C4-2B (cell line): ENCODE measurements at regions not wholly inside any gene's neighbourhood (a gene's known extent, or its start where the extent isn't known, plus 50 kb on each side); places are given as distances from the start of the nearest gene placed in this dataset.

ENCODE experiments used
- H3K27ac ChIP-seq: fragments of 450-650 bp; 2 replicates; pipeline ENCODE4 v1.5.1; 2017
- CTCF ChIP-seq: fragments of 450-650 bp; conservative IDR thresholded peaks from 2 replicates; pipeline ENCODE4 v1.5.1; 2017; ENCODE audit warnings: mild to moderate bottlenecking
- ZFX ChIP-seq: fragments of 450-650 bp; IDR thresholded peaks from 2 replicates; pipeline ENCODE4 v1.6.1; 2017

DNA sequence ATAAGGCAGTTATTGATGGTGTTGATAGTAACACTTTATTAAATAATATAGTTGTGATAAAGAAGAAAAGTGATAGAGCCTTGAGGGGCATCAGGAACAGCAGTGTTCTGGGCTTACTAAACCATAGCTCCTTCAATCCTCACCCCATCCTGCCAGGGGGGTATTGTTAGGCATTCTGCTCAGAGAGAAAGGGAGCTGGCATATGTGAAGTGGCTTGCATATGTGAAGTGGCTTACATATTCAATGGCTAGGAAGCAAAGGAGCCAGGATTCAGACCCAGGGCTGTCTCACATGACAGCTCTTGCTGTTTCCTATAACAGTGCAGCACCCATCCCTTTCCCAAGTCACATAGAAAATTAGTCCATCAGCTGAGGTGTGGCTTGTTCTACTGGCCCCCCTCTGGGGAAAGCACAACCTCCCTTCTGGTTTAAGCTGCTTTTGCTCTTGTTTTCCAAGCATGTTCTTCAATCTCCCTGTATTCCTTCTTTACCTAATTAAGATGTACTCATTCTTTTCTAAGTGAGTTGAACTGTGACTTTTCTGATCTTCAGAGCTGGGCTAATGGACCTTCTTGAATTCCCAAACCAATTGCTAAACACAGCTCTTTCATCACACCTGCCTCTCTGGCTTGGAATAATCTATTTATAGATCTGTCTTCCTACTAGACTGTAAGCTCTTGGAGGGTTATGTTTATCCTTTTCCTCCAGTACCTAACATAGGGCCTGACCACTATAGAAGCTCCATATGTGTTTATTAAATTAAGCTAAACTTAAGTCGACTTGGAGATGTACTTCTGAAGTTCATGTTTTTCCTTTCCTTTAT is 108.7 kb upstream of the GLI3 start:
- H3K27ac ChIP-seq = no peak overlapping the region
- TF ChIP-seq ZFX = no peak
- no peak for TF ChIP-seq CTCF

DNA sequence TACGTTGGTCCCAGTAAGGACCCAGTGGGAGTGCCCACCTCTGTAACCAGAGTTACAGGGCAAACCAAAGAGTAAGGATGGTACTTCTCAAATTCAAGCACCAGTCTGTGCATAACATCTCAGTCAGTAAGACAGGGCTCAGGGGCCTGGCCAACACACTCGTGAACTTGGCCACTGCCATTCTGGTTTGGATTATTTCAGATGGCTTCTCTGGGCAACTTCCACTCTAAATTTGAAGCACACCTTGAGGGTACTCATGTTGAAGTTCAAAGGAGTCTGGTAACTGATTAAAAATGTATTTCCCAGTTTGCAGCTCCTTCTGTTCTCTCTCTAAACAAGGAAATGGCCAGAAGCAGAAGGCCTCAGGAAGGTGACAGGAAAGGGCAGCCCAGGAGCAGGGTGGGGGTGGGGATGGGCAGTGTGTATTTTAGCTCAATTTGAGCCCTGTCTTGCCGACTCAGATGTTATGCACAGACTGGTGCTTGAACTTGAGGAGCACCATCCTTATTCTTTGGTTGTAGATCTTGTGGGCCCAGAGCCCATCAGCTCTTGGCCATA is 107.3 kb upstream of the GLI3 start:
- TF ChIP-seq CTCF (no peak), ZFX (no peak)
- H3K27ac ChIP-seq = no peak overlapping the region

GRCh38 chr7:42342381-42342780 is 105.4 kb upstream of the GLI3 start:
- H3K27ac ChIP-seq = no peak overlapping the region
- no peak for TF ChIP-seq CTCF
- no peak for TF ChIP-seq ZFX

- no peak overlapping the region for H3K27ac ChIP-seq
- TF ChIP-seq ZFX (no peak), CTCF (no peak)
Measured at GRCh38 chr7:42340436-42340835, 103.4 kb upstream of the GLI3 start.

DNA sequence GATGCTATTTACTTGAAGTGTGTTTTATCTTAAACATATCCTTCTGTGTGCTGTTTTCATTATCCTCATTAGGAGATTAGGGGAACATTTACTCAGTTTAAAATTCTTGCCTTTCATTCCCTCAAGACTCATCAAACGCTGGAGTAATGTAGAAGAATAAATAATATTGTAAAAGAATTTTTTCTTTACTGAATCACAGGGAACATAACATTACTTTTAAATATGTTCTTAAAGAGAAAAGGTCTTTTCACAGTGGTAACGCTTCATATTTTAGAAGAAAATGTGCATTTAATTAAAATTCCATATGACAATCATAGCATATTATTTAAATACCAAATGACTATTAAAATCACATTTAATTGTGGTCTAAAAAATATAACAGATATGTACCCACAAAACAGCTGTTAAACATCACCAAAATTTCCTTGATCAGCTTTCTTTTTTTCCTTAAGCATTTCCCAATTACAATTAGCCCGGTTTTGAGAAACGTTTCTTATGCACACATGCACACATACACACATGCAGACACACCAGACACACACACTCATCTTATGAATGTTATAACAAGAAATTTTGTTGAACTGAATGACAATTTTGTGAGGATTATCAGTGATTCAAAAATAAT is 102.0 kb upstream of the GLI3 start:
- TF ChIP-seq ZFX = no peak
- no peak for TF ChIP-seq CTCF
- H3K27ac ChIP-seq = no peak overlapping the region

- TF ChIP-seq ZFX = no peak
- no peak for TF ChIP-seq CTCF
- no peak overlapping the region for H3K27ac ChIP-seq
Measured at GRCh38 chr7:42338231-42338915, 101.4 kb upstream of the GLI3 start.
